GM12878 (cell line): ENCODE measurements at regions not wholly inside any gene's neighbourhood (a gene's known extent, or its start where the extent isn't known, plus 50 kb on each side); places are given as distances from the start of the nearest gene placed in this dataset.

Source experiments
- ATAC-seq: fragments of 200-7000 bp; cut with Tn5 transposase; 3 replicates; pipeline ENCODE4 v1.9.1; 2020; ENCODE audit warnings: mild to moderate bottlenecking, moderate library complexity
- BruUV-seq: library from RNA; stranded (reverse); fragments of 400-500 nt; replicated peaks from 2 replicates; lab custom pipeline; 2021; lab: Mats Ljungman, UMichigan
- CTCF ChIA-PET: fragments of 300-600 bp; sonication (Branson Sonifier 250); formaldehyde crosslinking; extraction: SDS; loops from one replicate; lab custom pipeline; 2021; ENCODE audit warnings: inconsistent platforms; lab: Yijun Ruan, JAX
- POLR2A ChIA-PET: fragments of 350-600 bp; formaldehyde crosslinking; extraction: SDS; loops from one replicate; lab custom pipeline; 2021; ENCODE audit warnings: inconsistent platforms; lab: Charles Lee
- RAD21 ChIA-PET: fragments of 300-600 bp; sonication (Branson Sonifier 250); formaldehyde crosslinking; loops from one replicate; lab custom pipeline; 2023; ENCODE audit warnings: antibody characterized with exemption; ENCODE audit not compliant: unreplicated experiment; lab: Charles Lee
- SMC1A ChIA-PET: fragments of 300-600 bp; sonication (Branson Sonifier 250); formaldehyde crosslinking; loops from one replicate; lab custom pipeline; 2023; ENCODE audit not compliant: unreplicated experiment, uncharacterized antibody; lab: Charles Lee
- DNase-seq: peaks from one replicate; pipeline ENCODE4 v3.0.0-alpha.2; 2011; ENCODE audit warnings: low read depth, low spot score
- FAIRE-seq: peaks from 3 replicates; lab custom pipeline; 2011; peaks lifted over from hg19 to GRCh38; lab: Jason Lieb, UNC
- H2AFZ ChIP-seq: 2 replicates; pipeline ENCODE4 v1.6.0; 2011; ENCODE audit warnings: low read depth, low read length, control low read depth; ENCODE audit not compliant: control insufficient read depth
- H3K27ac ChIP-seq: 2 replicates; pipeline ENCODE4 v1.5.1; 2011; ENCODE audit warnings: control low read depth; ENCODE audit not compliant: control insufficient read depth, insufficient read depth
- H3K27me3 ChIP-seq, 2 experiments: replicated peaks in 1 of 2; 2 replicates each; pipeline versions ENCODE4 v1.6.0 to v1.6.1; 2011; ENCODE audit warnings: low read length in 1 of 2; ENCODE audit not compliant: control insufficient read depth in 2 of 2, insufficient read depth in 2 of 2
- H3K36me3 ChIP-seq, 2 experiments: 2 replicates each; pipeline ENCODE4 v1.5.1; 2011; ENCODE audit warnings: low read length in 1 of 2; ENCODE audit not compliant: control insufficient read depth in 2 of 2, insufficient read depth in 2 of 2
- H3K4me1 ChIP-seq: 2 replicates; pipeline ENCODE4 v1.6.1; 2011; ENCODE audit warnings: mild to moderate bottlenecking, low read length, moderate library complexity, mixed read lengths; ENCODE audit not compliant: control insufficient read depth, insufficient read depth
- H3K4me2 ChIP-seq: 2 replicates; pipeline ENCODE4 v1.6.0; 2011; ENCODE audit warnings: control low read depth; ENCODE audit not compliant: control insufficient read depth, insufficient read depth
- H3K4me3 ChIP-seq: fragments of 200-600 bp; sonication (generic); 2 replicates; pipeline ENCODE4 v1.5.1; 2016
- H3K79me2 ChIP-seq: 2 replicates; pipeline ENCODE4 v1.6.0; 2011; ENCODE audit warnings: low read length; ENCODE audit not compliant: control insufficient read depth, insufficient read depth
- H3K9ac ChIP-seq: 2 replicates; pipeline ENCODE4 v1.8.0; 2011; ENCODE audit warnings: low read length, control low read depth, mixed read lengths; ENCODE audit not compliant: control insufficient read depth, insufficient read depth
- H3K9me3 ChIP-seq: replicated peaks from 3 replicates; pipeline ENCODE4 v1.5.1; 2011; ENCODE audit warnings: mild to moderate bottlenecking, low read length; ENCODE audit not compliant: control insufficient read depth, insufficient read depth
- H4K20me1 ChIP-seq: 2 replicates; pipeline ENCODE4 v1.6.0; 2011; ENCODE audit not compliant: control insufficient read depth, insufficient read depth
- ASH2L ChIP-seq: fragments of 300-600, 200-600 bp; sonication (generic); IDR thresholded peaks from 2 replicates; pipeline ENCODE4 v1.6.1; 2017; ENCODE audit warnings: low read depth, mild to moderate bottlenecking, borderline replicate concordance
- BRCA1 ChIP-seq: IDR thresholded peaks from 2 replicates; pipeline ENCODE4 v1.6.1; 2011; ENCODE audit warnings: low read depth, low read length, improper control_type of control experiment
- CHD1 ChIP-seq: IDR thresholded peaks from 2 replicates; pipeline ENCODE4 v1.6.1; 2012; ENCODE audit warnings: low read depth, low read length, improper control_type of control experiment
- FOS ChIP-seq: IDR thresholded peaks from 3 replicates; pipeline ENCODE4 v1.6.1; 2011; ENCODE audit warnings: borderline replicate concordance; ENCODE audit not compliant: insufficient read length; ENCODE audit errors: extremely low read depth
- GABPA ChIP-seq: IDR thresholded peaks from 2 replicates; pipeline ENCODE4 v1.6.1; 2014; ENCODE audit warnings: antibody characterized with exemption, low read depth, mild to moderate bottlenecking, inconsistent platforms
- NBN ChIP-seq: fragments of 450-650 bp; IDR thresholded peaks from 2 replicates; pipeline ENCODE4 v1.6.1; 2016
- NR2F1 ChIP-seq: fragments of 450-650 bp; conservative IDR thresholded peaks from 2 replicates; pipeline ENCODE4 v1.6.1; 2017; ENCODE audit warnings: mild to moderate bottlenecking
- RAD21 ChIP-seq: IDR thresholded peaks from 2 replicates; pipeline ENCODE4 v1.6.1; 2011; ENCODE audit warnings: mild to moderate bottlenecking, low read depth, low read length, moderate library complexity; ENCODE audit not compliant: insufficient read depth
- RBBP5 ChIP-seq: fragments of 200-600 bp; sonication (generic); conservative IDR thresholded peaks from 2 replicates; pipeline ENCODE4 v1.6.1; 2016
- RELA ChIP-seq: fragments of 450-650 bp; IDR thresholded peaks from 2 replicates; pipeline ENCODE4 v1.8.0; 2014; ENCODE audit warnings: borderline replicate concordance; ENCODE audit not compliant: partially characterized antibody
- STAT1 ChIP-seq: fragments of 450-650 bp; conservative IDR thresholded peaks from 2 replicates; pipeline ENCODE4 v1.6.1; 2014; ENCODE audit warnings: antibody characterized with exemption, mild to moderate bottlenecking
- TCF12 ChIP-seq: IDR thresholded peaks from 2 replicates; pipeline ENCODE4 v1.6.1; 2011; ENCODE audit warnings: low read depth, mild to moderate bottlenecking, low read length
- ZSCAN29 ChIP-seq: fragments of 450-650 bp; IDR thresholded peaks from 2 replicates; pipeline ENCODE4 v1.6.1; 2017; ENCODE audit warnings: mild to moderate bottlenecking, moderate library complexity
- WGBS: methylation state at CpG from one replicate; pipeline ENCODE4 v1.1.6; 2016; ENCODE audit warnings: low lambda C conversion rate; ENCODE audit not compliant: insufficient replicate concordance, insufficient coverage; ENCODE audit errors: missing lambda C conversion rate; 5-methylcytosine and 5-hydroxymethylcytosine counted together
- in situ Hi-C: fragments of 300-500 bp; cut with MboI; formaldehyde crosslinking; loops from 9 replicates; pipeline ENCODE4 v1.14.3; 2018; ENCODE audit warnings: mixed read lengths
- intact Hi-C: fragments of 100-400 bp; cut with micrococcal nuclease; formaldehyde crosslinking; loops from one replicate; pipeline ENCODE4 v1.14.2; 2022; ENCODE audit not compliant: unreplicated experiment
- TF ChIP-seq, protein P1 (sequence below): IDR thresholded peaks from 2 replicates; pipeline ENCODE4 v1.6.1; 2011; ENCODE audit warnings: low read depth, low read length, improper control_type of control experiment, borderline replicate concordance
- TF ChIP-seq, protein P2 (sequence below): fragments of 450-650 bp; IDR thresholded peaks from 2 replicates; pipeline ENCODE4 v1.6.1; 2016; ENCODE audit warnings: mild to moderate bottlenecking
- TF ChIP-seq, protein P3 (sequence below): fragments of 450-650 bp; IDR thresholded peaks from 2 replicates; pipeline ENCODE4 v1.6.1; 2017; ENCODE audit warnings: mild to moderate bottlenecking, moderate library complexity
- TF ChIP-seq, protein P4 (sequence below): fragments of 150-350 bp; IDR thresholded peaks from 2 replicates; pipeline ENCODE4 v1.6.1; 2014; ENCODE audit warnings: mild to moderate bottlenecking, low read depth, low read length

DNA sequence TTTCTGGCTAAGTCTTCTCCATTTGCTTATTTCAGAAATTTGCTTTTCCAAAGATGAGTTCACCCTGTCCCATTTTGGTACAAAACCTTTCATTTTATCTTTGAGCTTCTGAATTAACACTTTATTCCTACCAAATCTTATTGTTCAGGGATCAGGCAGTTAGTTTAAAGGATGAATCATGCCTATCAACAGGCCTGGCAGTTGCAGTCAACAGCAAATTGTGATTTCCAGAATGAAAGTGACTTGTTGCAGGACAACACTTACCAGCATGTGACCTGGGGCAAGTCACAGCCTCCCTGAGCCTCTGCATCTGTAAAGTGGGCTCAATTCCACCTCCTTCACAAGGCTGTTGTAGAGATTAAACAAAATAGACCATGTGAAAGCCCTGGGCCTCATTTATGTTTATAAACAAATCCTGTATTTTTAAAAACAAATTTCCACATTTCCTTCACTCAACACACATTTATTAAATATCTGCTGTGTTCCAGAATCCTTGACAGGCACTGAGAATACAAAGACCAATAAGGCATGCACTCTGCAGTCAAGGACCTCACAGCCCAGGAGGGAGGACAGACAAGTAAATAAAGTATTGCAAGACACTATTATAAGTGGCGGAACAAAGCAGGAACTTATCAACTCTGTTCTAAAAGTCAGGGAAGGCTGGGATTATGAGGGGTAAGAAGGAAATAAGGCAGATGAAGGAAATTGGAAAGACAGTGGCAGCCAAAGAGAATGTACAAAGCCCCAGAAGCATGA, 359.1 kb upstream of the IL12A start (continued):
- TF ChIP-seq, protein P1, sequence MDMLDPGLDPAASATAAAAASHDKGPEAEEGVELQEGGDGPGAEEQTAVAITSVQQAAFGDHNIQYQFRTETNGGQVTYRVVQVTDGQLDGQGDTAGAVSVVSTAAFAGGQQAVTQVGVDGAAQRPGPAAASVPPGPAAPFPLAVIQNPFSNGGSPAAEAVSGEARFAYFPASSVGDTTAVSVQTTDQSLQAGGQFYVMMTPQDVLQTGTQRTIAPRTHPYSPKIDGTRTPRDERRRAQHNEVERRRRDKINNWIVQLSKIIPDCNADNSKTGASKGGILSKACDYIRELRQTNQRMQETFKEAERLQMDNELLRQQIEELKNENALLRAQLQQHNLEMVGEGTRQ = no peak
- TF ChIP-seq BRCA1 (no peak), NBN (no peak), GABPA (no peak), CHD1 (no peak), RBBP5 (no peak)
- TF ChIP-seq, protein P2, sequence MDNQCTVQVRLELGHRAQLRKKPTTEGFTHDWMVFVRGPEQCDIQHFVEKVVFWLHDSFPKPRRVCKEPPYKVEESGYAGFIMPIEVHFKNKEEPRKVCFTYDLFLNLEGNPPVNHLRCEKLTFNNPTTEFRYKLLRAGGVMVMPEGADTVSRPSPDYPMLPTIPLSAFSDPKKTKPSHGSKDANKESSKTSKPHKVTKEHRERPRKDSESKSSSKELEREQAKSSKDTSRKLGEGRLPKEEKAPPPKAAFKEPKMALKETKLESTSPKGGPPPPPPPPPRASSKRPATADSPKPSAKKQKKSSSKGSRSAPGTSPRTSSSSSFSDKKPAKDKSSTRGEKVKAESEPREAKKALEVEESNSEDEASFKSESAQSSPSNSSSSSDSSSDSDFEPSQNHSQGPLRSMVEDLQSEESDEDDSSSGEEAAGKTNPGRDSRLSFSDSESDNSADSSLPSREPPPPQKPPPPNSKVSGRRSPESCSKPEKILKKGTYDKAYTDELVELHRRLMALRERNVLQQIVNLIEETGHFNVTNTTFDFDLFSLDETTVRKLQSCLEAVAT = no peak

DNA sequence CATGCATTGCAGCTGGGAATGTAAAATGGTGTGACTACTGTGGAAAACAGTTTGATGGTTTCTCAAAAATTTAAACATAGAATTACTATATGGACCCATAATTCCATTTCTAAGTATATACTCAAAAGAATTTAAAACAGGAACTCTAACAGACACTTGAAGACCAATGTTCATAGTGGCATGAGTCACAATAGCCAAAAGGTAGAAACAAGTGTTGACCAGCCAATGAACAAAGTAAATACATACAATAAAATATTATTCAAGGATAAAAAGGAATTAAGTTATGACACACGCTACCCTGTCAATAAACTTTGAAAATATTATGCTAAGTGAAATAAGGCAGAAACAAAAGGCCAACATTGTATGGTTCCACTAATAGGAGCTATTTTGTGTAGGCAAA, 357.4 kb upstream of the IL12A start:
- H3K27me3 ChIP-seq = no peaks in the 10 kb centered on the region; a peak in 1 of 4 replicates
- H3K9me3 ChIP-seq = no peaks in the 10 kb centered on the region
- ATAC-seq (no peak), FAIRE-seq (no peak), DNase-seq (no peak)
- in situ Hi-C loops = no loop called here
- H3K4me2 ChIP-seq = no peak overlapping the region
- BruUV-seq = no TSS peak
- H4K20me1 ChIP-seq = no peaks in the 10 kb centered on the region
- ChIA-PET CTCF (no interaction called here), RAD21 (no interaction called here), SMC1A (no interaction called here), POLR2A (no interaction called here)
- intact Hi-C loops = no loop called here
- H3K79me2 ChIP-seq = no peaks in the 10 kb centered on the region
- WGBS = 71% methylated on average over 1 of the region's 1 CpG
- no peak overlapping the region for H3K4me3 ChIP-seq
- no peak overlapping the region for H2AFZ ChIP-seq
- no peak overlapping the region for H3K9ac ChIP-seq
- no peaks in the 10 kb centered on the region for H3K4me1 ChIP-seq
- H3K36me3 ChIP-seq = no peaks in the 10 kb centered on the region
- H3K27ac ChIP-seq = no peak overlapping the region
- TF ChIP-seq RELA = no peak
- no peak for TF ChIP-seq ASH2L
- TF ChIP-seq, protein P3, sequence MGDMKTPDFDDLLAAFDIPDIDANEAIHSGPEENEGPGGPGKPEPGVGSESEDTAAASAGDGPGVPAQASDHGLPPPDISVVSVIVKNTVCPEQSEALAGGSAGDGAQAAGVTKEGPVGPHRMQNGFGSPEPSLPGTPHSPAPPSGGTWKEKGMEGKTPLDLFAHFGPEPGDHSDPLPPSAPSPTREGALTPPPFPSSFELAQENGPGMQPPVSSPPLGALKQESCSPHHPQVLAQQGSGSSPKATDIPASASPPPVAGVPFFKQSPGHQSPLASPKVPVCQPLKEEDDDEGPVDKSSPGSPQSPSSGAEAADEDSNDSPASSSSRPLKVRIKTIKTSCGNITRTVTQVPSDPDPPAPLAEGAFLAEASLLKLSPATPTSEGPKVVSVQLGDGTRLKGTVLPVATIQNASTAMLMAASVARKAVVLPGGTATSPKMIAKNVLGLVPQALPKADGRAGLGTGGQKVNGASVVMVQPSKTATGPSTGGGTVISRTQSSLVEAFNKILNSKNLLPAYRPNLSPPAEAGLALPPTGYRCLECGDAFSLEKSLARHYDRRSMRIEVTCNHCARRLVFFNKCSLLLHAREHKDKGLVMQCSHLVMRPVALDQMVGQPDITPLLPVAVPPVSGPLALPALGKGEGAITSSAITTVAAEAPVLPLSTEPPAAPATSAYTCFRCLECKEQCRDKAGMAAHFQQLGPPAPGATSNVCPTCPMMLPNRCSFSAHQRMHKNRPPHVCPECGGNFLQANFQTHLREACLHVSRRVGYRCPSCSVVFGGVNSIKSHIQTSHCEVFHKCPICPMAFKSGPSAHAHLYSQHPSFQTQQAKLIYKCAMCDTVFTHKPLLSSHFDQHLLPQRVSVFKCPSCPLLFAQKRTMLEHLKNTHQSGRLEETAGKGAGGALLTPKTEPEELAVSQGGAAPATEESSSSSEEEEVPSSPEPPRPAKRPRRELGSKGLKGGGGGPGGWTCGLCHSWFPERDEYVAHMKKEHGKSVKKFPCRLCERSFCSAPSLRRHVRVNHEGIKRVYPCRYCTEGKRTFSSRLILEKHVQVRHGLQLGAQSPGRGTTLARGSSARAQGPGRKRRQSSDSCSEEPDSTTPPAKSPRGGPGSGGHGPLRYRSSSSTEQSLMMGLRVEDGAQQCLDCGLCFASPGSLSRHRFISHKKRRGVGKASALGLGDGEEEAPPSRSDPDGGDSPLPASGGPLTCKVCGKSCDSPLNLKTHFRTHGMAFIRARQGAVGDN = no peak
- TF ChIP-seq TCF12 = no peak
- no peak for TF ChIP-seq RAD21
- TF ChIP-seq STAT1 = no peak
- TF ChIP-seq, protein P4, sequence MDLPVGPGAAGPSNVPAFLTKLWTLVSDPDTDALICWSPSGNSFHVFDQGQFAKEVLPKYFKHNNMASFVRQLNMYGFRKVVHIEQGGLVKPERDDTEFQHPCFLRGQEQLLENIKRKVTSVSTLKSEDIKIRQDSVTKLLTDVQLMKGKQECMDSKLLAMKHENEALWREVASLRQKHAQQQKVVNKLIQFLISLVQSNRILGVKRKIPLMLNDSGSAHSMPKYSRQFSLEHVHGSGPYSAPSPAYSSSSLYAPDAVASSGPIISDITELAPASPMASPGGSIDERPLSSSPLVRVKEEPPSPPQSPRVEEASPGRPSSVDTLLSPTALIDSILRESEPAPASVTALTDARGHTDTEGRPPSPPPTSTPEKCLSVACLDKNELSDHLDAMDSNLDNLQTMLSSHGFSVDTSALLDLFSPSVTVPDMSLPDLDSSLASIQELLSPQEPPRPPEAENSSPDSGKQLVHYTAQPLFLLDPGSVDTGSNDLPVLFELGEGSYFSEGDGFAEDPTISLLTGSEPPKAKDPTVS = no peak
- no peak for TF ChIP-seq FOS
- no peak for TF ChIP-seq ZSCAN29
- TF ChIP-seq NR2F1 = no peak
